Bronchial epithelial cell (primary cell): ENCODE measurements at regions not wholly inside any gene's neighbourhood (a gene's known extent, or its start where the extent isn't known, plus 50 kb on each side); places are given as distances from the start of the nearest gene placed in this dataset.

Source experiments
- DNase-seq: peaks from one replicate; pipeline ENCODE4 v3.0.0-alpha.2; 2010; ENCODE audit warnings: low read depth
- FAIRE-seq: peaks from 2 replicates; lab custom pipeline; 2011; peaks lifted over from hg19 to GRCh38; lab: Jason Lieb, UNC
- H3K27me3 ChIP-seq: 2 replicates; pipeline ENCODE4 v1.5.1; 2011; ENCODE audit warnings: low read length; ENCODE audit not compliant: control insufficient read depth, insufficient read depth
- H3K36me3 ChIP-seq: 2 replicates; pipeline ENCODE4 v1.5.1; 2011; ENCODE audit warnings: low read length; ENCODE audit not compliant: control insufficient read depth, insufficient read depth
- H3K4me3 ChIP-seq: 2 replicates; pipeline ENCODE4 v1.5.1; 2011; ENCODE audit warnings: mild to moderate bottlenecking, low read depth, low read length, control low read depth
- CTCF ChIP-seq: IDR thresholded peaks from 2 replicates; pipeline ENCODE4 v1.5.1; 2011; ENCODE audit warnings: mild to moderate bottlenecking, moderate library complexity, low read length, control low read depth, inconsistent platforms; ENCODE audit not compliant: insufficient read depth, severe bottlenecking

GRCh38 chr18:73690222-73690621 is 457.4 kb downstream of the FBXO15 start:
- H3K4me3 ChIP-seq = no peak overlapping the region
- TF ChIP-seq CTCF = no peak
- no peak for DNase-seq
- FAIRE-seq = no peak
- no peaks in the 10 kb centered on the region for H3K36me3 ChIP-seq
- H3K27me3 ChIP-seq = no peaks in the 10 kb centered on the region

GRCh38 chr18:73688851-73689711 is 458.6 kb downstream of the FBXO15 start:
- Histone ChIP-seq H3K27me3 (no peaks in the 10 kb centered on the region), H3K4me3 (no peak overlapping the region), H3K36me3 (no peaks in the 10 kb centered on the region)
- DNase-seq = peak; percentile 81
- no peak for TF ChIP-seq CTCF
- FAIRE-seq = no peak

- Histone ChIP-seq H3K27me3 (no peaks in the 10 kb centered on the region), H3K4me3 (no peak overlapping the region), H3K36me3 (no peaks in the 10 kb centered on the region)
- no peak for DNase-seq
- no peak for TF ChIP-seq CTCF
- FAIRE-seq = no peak
Measured at GRCh38 chr18:73688161-73688560, 459.5 kb downstream of the FBXO15 start.

GRCh38 chr18:73684647-73685046 is 463.0 kb downstream of the FBXO15 start:
- no peak for TF ChIP-seq CTCF
- H3K4me3 ChIP-seq = no peak overlapping the region
- FAIRE-seq (no peak), DNase-seq (peak; percentile 83)
- no peaks in the 10 kb centered on the region for H3K36me3 ChIP-seq
- H3K27me3 ChIP-seq = peaks cover 2% of the 10 kb centered on the region

- DNase-seq = peak; percentile 52
- H3K27me3 ChIP-seq = peaks cover 2% of the 10 kb centered on the region
- TF ChIP-seq CTCF = no peak
- peak; percentile 32 for FAIRE-seq
- no peaks in the 10 kb centered on the region for H3K36me3 ChIP-seq
- no peak overlapping the region for H3K4me3 ChIP-seq
Measured at GRCh38 chr18:73683409-73684238, 464.0 kb downstream of the FBXO15 start.
